ENCODE measurements at regions not wholly inside any gene's neighbourhood (a gene's known extent, or its start where the extent isn't known, plus 50 kb on each side); places are given as distances from the start of the nearest gene placed in this dataset.

DNA sequence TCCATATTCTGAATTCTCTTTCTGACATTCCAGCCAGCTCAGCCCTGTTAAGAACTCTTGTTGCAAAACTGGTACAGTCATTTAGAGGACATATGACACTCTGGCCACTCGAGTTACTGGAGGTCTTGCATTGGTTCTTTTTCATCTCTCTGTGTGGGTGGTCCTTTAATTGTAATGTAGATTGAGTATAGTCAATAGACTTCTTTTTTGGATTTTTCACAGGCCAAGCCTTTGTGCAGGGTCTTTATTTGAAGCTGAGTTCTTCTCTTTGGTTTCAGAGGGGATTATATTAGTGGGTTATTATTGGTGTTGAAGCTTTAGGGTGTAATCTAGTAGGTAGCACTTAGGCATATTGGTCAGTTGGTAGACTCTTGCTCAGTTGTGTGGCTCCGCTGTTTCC, 118.0 kb upstream of the GIMD1 start:
- intact Hi-C loops (cut with micrococcal nuclease; ENCODE audit: unreplicated experiment): no loop called here
- no peaks in the 10 kb centered on the region for H3K36me3 ChIP-seq (ENCODE audit: control insufficient read depth, insufficient read depth, low read length)
- no peak for TF ChIP-seq POLR2AphosphoS5 (IDR thresholded peaks at IDR 0.05; ENCODE audit: low read depth, low read length)
- TF ChIP-seq, protein P1, sequence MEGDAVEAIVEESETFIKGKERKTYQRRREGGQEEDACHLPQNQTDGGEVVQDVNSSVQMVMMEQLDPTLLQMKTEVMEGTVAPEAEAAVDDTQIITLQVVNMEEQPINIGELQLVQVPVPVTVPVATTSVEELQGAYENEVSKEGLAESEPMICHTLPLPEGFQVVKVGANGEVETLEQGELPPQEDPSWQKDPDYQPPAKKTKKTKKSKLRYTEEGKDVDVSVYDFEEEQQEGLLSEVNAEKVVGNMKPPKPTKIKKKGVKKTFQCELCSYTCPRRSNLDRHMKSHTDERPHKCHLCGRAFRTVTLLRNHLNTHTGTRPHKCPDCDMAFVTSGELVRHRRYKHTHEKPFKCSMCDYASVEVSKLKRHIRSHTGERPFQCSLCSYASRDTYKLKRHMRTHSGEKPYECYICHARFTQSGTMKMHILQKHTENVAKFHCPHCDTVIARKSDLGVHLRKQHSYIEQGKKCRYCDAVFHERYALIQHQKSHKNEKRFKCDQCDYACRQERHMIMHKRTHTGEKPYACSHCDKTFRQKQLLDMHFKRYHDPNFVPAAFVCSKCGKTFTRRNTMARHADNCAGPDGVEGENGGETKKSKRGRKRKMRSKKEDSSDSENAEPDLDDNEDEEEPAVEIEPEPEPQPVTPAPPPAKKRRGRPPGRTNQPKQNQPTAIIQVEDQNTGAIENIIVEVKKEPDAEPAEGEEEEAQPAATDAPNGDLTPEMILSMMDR (IDR thresholded peaks at IDR 0.05): no peak
- ChIA-PET POLR2A (no interaction called here), CTCF (no interaction called here)
- H3K27ac ChIP-seq (ENCODE audit: low read length): no peak overlapping the region
- BruUV-seq (replicated peaks): no TSS peak
- H3K4me3 ChIP-seq (ENCODE audit: low read depth in 2 of 2, low read length in 2 of 2): no peak overlapping the region
- in situ Hi-C loops (cut with HindIII; ENCODE audit: low pct_unique_long_range_greater_than_20kb, low sequenced_read_pairs): no loop called here
- H3K9me3 ChIP-seq (ENCODE audit: control insufficient read depth, insufficient read depth, low read depth, low read length): no peaks in the 10 kb centered on the region
- no peak for ATAC-seq
- DNase-seq (ENCODE audit: low read depth, low spot score): no peak
- H3K4me1 ChIP-seq (ENCODE audit: control insufficient read depth, insufficient read depth, low read length): no peaks in the 10 kb centered on the region
- H3K27me3 ChIP-seq (ENCODE audit: control insufficient read depth, insufficient read depth, low read length): no peaks in the 10 kb centered on the region

DNA sequence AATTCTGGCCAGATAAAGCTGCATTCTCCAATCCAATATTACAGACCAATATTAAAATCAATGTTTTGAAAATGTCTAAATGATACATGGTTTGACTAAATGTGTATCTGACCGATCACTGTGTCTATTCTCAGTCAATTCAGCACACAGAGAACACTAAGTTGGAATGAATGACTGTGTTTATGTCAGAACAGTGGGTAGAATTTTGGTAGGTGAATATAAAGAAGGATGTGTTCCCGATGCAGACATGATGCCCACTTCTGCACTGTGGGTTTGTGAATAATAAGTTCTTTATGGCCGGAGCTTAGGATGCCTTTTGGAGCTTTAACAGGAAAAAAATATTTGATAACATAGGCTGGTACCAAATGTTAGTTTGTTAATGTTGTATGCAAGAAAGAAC, 113.2 kb upstream of the GIMD1 start:
- in situ Hi-C loops (cut with HindIII; ENCODE audit: low pct_unique_long_range_greater_than_20kb, low sequenced_read_pairs): no loop called here
- CTCF ChIA-PET: no interaction called here

More for the DNA sequence above, 113.2 kb upstream of the GIMD1 start:
- BruUV-seq (replicated peaks): no TSS peak
- no peaks in the 10 kb centered on the region for H3K9me3 ChIP-seq (ENCODE audit: control insufficient read depth, insufficient read depth, low read depth, low read length)
- H3K4me3 ChIP-seq (ENCODE audit: low read depth in 2 of 2, low read length in 2 of 2): no peak overlapping the region
- no peaks in the 10 kb centered on the region for H3K4me1 ChIP-seq (ENCODE audit: control insufficient read depth, insufficient read depth, low read length)
- TF ChIP-seq, protein P2, sequence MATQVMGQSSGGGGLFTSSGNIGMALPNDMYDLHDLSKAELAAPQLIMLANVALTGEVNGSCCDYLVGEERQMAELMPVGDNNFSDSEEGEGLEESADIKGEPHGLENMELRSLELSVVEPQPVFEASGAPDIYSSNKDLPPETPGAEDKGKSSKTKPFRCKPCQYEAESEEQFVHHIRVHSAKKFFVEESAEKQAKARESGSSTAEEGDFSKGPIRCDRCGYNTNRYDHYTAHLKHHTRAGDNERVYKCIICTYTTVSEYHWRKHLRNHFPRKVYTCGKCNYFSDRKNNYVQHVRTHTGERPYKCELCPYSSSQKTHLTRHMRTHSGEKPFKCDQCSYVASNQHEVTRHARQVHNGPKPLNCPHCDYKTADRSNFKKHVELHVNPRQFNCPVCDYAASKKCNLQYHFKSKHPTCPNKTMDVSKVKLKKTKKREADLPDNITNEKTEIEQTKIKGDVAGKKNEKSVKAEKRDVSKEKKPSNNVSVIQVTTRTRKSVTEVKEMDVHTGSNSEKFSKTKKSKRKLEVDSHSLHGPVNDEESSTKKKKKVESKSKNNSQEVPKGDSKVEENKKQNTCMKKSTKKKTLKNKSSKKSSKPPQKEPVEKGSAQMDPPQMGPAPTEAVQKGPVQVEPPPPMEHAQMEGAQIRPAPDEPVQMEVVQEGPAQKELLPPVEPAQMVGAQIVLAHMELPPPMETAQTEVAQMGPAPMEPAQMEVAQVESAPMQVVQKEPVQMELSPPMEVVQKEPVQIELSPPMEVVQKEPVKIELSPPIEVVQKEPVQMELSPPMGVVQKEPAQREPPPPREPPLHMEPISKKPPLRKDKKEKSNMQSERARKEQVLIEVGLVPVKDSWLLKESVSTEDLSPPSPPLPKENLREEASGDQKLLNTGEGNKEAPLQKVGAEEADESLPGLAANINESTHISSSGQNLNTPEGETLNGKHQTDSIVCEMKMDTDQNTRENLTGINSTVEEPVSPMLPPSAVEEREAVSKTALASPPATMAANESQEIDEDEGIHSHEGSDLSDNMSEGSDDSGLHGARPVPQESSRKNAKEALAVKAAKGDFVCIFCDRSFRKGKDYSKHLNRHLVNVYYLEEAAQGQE (IDR thresholded peaks at IDR 0.05; ENCODE audit: insufficient read depth in 1 of 2, low read depth in 2 of 2, low read length in 1 of 2): no peak
- TF ChIP-seq, protein P1 (IDR thresholded peaks at IDR 0.05): no peak
- TF ChIP-seq POLR2AphosphoS5 (IDR thresholded peaks at IDR 0.05; ENCODE audit: low read depth, low read length): no peak
- no peak for TF ChIP-seq SIN3A (IDR thresholded peaks at IDR 0.05; ENCODE audit: borderline replicate concordance, insufficient read depth, low read depth, low read length)
- no peak for TF ChIP-seq TCF7L2 (IDR thresholded peaks at IDR 0.05; ENCODE audit: low read depth, low read length)
- POLR2A ChIA-PET: no interaction called here
- no peaks in the 10 kb centered on the region for H3K36me3 ChIP-seq (ENCODE audit: control insufficient read depth, insufficient read depth, low read length)
- H3K27ac ChIP-seq (ENCODE audit: low read length): no peak overlapping the region
- intact Hi-C loops (cut with micrococcal nuclease; ENCODE audit: unreplicated experiment): no loop called here
- no peak for ATAC-seq
- DNase-seq (ENCODE audit: low read depth, low spot score): no peak
- H3K27me3 ChIP-seq (ENCODE audit: control insufficient read depth, insufficient read depth, low read length): no peaks in the 10 kb centered on the region

All from Panc1 (cell line).